HG03378 (cell line): ENCODE measurements at regions not wholly inside any gene's neighbourhood (a gene's known extent, or its start where the extent isn't known, plus 50 kb on each side); places are given as distances from the start of the nearest gene placed in this dataset.

Source experiments
- ATAC-seq: cut with Tn5 transposase; IDR thresholded peaks from one replicate; pipeline ENCODE4 v1.9.1; 2021; ENCODE audit warnings: mild to moderate bottlenecking, moderate library complexity; ENCODE audit not compliant: unreplicated experiment

- ATAC-seq = no peak
Observed at GRCh38 chr17:69928611-69929010, 146.4 kb upstream of the KCNJ16 start.

- no peak for ATAC-seq
Observed at GRCh38 chr17:69936996-69937395, 138.0 kb upstream of the KCNJ16 start.

DNA sequence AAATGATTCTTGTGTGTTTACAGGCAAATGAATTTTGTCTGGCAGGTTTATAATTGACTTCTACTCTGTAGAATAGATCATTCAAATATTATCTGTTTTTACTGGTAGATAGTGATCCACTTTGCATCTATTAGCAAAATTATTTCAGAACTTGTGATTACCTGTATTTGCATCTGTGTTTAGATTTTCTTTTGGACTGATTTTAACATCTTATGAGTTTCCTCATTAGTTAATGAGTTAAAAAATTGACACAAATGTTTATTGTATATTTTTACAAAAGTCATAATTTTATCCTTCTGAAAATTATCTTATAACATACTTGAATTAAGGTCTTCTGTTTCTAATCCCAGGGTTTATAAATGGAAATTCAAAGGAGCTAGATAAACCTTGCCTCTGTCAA, 132.0 kb upstream of the KCNJ16 start:
- no peak for ATAC-seq

DNA sequence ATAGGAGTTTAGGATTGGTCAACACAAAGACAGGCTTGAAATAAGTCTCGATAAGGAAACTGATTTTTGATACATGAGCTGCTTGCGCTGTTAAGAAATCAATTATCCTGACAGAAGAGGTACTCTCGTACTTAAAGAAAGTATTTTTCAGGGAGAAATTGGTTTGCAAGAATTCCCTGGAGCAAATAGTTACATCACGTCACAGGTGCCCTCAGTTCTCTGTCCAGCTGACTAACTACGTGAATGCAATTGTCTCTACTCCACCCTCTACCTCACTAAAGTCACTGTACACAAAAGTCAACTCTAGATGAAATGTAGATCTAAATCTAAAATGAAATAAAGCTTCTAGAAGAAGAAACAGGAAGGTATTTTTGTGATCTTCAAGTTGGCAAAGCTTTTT, 130.6 kb upstream of the KCNJ16 start:
- ATAC-seq = no peak

- no peak for ATAC-seq
Observed at GRCh38 chr17:69945698-69946185, 129.3 kb upstream of the KCNJ16 start.

- no peak for ATAC-seq
Observed at GRCh38 chr17:69947027-69947759, 127.8 kb upstream of the KCNJ16 start.

DNA sequence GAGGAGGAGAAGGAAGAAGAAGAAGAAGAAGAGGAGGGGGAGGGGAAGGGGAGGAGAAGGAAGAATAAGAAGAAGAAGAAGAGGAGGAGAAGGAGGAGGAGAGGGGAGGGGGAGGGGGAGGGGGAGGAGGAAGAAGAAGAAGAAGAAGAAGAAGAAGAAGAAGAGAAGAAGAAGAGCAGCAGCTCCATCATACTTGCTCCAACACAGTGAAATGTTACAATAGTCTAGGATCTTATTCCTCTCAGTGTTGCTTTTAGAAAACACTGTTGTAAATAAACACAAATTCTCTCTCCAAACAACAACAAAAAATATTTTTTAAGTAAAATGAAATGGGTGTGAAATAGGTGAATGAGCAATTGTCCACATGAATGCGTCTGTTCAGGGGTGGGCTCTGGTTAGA, 126.6 kb upstream of the KCNJ16 start:
- no peak for ATAC-seq

DNA sequence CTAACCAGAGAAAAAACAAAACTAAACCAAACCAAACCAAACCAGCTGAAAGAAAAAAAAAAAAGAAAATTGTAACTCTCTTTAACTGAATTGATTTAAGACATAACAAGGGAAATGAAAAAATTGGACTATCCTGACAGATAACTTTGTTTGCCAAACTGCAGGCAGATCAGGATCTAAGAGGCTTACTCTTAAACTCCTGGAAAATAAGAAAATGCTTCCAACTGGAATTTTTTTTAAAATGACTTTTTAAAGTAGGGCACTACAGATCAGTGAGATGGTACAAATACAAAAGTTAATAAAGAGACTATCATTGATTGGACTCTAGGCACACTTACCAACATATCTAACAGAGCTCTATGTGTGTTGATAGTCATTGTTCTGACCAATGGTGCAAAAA, 125.5 kb upstream of the KCNJ16 start:
- no peak for ATAC-seq

GRCh38 chr17:69949973-69950695, 124.9 kb upstream of the KCNJ16 start:
- no peak for ATAC-seq

- no peak for ATAC-seq
Observed at GRCh38 chr17:69950701-69951418, 124.2 kb upstream of the KCNJ16 start.

GRCh38 chr17:69954241-69954925, 120.6 kb upstream of the KCNJ16 start:
- no peak for ATAC-seq

DNA sequence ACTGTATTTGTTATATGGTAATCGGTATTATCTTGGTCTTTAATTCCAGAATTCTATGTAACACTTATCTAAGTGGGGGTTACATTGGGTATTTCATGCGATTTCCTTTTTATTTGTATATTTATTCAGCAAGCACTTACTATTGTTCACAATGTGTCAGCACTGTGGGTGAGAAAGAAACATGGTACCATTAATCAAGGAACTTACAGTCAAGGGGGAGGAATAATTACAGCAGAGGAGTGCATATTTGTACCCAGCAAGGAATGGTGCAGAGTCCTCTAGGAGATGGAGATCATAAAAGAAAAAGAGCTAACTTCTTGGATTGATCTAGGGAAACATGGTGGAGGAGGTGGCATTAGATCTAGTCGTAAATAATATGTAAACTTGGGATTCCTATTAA, 117.0 kb upstream of the KCNJ16 start:
- no peak for ATAC-seq

- no peak for ATAC-seq
Observed at GRCh38 chr17:69959283-69959682, 115.7 kb upstream of the KCNJ16 start.

GRCh38 chr17:69960755-69961154, 114.3 kb upstream of the KCNJ16 start:
- no peak for ATAC-seq

DNA sequence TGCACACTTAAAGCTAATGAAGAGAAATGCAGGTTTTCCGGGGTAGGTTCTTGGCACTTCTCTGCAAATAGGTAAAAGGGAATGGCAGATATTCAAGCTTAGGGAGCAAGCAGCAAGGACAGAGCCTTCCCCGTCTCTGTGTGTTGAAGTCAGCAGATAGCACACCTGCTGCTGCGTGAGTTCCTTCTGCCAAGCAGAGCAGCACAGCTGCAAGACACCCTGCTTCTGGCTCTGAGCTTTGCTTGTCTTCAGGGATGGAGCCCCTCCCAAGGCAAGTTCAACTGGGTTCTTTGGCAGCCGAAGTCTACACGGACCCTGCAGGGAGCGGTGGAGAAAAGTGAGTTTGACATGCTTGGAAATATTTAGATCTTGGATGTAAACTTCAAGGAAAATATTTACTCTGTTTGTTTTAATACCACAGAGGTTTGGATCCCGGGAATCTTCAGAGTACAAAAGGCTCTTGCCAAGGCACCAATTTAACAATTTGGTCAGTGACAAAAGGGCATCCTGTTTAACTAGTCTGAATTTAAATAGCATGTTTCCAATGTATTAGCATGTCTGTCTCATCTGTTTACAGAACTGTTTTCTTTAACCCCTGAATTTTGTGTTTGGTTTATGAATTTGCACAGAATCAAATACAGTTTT, 113.4 kb upstream of the KCNJ16 start:
- ATAC-seq = no peak

DNA sequence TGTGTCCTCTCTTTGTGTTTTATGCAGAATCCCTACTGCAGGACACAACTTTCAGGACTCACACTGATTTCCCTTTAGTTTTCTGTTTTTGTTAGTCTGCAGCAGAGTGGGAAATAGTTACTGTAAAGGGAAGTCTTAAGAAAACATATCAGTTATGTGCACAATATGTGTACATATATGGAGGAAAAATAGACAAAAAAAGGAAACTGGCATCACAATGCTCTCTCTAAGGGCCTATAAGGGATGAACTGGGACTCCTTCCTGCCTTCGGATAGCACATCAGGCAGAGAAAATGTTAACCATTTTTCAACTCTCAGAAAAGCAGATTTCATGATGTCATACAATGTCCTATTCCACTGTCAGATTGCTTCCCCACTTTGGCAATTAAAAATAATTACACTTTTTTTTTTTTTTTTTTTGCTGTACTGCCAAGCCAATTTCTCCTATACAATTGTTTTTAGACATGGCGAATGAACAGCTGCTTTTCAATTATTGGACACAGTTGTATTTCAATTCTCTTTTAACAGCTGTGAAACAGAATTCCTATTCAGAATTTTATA, 112.5 kb upstream of the KCNJ16 start:
- ATAC-seq = no peak

DNA sequence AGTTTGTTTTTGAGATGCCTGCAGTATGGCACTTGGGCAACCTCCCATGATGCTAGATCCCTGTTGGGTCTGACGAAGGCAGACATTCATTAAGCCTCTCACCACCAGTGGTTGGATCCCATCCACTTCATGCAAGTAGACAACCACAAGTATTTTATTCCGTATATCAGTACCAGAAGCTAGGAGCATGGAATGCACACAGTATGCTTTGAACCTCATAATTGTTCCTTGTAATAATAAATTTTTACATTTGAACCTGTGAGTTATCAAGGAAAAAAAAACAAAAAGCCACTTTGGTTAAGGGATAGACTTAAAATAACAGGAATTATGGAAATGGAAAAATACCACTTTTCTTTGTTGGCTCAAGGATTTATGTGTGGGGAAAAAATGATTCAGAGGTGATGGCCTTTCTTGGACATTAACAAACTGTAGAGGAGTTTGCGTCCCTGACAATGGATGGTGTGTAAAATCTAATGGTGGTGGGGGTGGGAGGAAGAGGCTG, 107.1 kb upstream of the KCNJ16 start:
- no peak for ATAC-seq

DNA sequence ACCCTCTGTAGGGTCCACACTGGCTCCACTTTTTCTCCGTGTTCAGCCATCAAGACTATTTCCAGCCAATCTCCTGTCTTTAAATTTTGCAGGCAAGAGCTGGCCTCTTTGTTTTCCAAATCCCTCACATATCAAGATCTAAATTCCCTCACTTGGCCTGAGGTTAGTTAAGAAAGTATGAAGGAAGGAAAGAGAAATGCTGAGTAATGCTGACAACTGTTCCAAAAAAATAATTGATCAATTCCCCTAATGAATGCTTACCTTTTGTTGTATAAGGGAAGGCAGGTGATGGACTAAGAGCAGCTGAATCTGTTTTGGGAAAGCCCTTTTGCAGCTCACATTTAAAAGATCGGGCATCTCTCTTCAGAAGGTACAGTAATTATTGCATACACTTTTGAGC, 105.1 kb upstream of the KCNJ16 start:
- no peak for ATAC-seq

GRCh38 chr17:69972251-69972650, 102.8 kb upstream of the KCNJ16 start:
- ATAC-seq = no peak

DNA sequence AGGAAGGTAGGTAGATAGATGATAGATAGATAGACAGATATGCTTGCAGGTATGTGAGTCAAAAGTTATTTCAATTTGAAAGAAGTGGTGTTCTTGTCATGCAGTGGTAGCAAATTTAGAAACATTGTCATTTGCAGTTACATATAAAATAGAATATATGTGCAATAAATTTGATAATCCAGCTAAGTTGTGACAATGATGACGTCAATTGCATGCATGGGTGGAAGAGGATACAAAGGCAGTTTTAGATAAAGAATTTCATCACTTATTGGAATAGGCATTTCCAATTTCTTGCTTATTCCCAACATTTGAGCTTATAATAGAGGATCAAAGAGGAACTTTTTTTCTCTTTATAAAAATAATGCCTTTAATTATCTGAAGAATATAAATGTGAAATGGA, 99.2 kb upstream of the KCNJ16 start:
- no peak for ATAC-seq
